WERI-Rb-1 (cell line): ENCODE measurements at regions not wholly inside any gene's neighbourhood (a gene's known extent, or its start where the extent isn't known, plus 50 kb on each side); places are given as distances from the start of the nearest gene placed in this dataset.

Source experiments
- DNase-seq: peaks from one replicate; pipeline ENCODE4 v3.0.0-alpha.2; 2020
- H3K27ac ChIP-seq: fragments of 250-450 bp; sonication (Bioruptor Pico); 2 replicates; pipeline ENCODE4 v1.5.1; 2020; ENCODE audit warnings: mild to moderate bottlenecking, moderate library complexity
- H3K27me3 ChIP-seq: fragments of 250-450 bp; sonication (Bioruptor Pico); 2 replicates; pipeline ENCODE4 v1.5.1; 2021; ENCODE audit warnings: mild to moderate bottlenecking, low read depth, moderate library complexity; ENCODE audit not compliant: insufficient read depth, severe bottlenecking
- H3K36me3 ChIP-seq: fragments of 250-450 bp; sonication (Bioruptor Pico); 2 replicates; pipeline ENCODE4 v1.5.1; 2020; ENCODE audit warnings: mild to moderate bottlenecking, moderate library complexity
- H3K4me3 ChIP-seq: 2 replicates; pipeline ENCODE4 v1.5.1; 2011; ENCODE audit warnings: low read depth, mild to moderate bottlenecking, control low read depth, low read length
- H3K9me3 ChIP-seq: fragments of 250-450 bp; sonication (Bioruptor Pico); 2 replicates; pipeline ENCODE4 v1.5.1; 2021; ENCODE audit warnings: mild to moderate bottlenecking, moderate library complexity; ENCODE audit not compliant: severe bottlenecking
- TF ChIP-seq, protein P1 (sequence below): IDR thresholded peaks from 2 replicates; pipeline ENCODE4 v1.5.1; 2011; ENCODE audit warnings: low read depth, mild to moderate bottlenecking, control low read depth, inconsistent platforms, low read length

DNA sequence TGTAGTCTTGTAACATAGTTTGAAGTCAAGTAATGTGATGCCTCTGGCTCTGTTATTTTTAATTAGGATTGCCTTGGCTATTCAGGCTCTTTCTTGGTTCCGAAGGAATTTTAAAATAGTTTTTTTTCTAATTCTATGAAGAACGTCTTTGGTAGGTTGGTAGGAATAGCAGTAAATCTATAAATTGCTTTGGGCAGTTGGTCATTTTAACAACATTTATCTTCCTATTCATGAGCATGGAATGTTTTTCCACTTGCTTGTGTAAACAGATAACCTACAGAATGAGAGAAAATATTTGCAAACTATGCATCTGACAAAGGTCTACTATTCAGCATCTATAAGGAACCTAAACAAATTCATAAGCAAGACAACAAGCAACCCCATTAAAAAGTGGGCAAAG, 173.2 kb upstream of the TRPC7 start:
- Histone ChIP-seq H3K36me3 (no peaks in the 10 kb centered on the region), H3K27ac (no peak overlapping the region), H3K4me3 (no peak overlapping the region), H3K27me3 (no peaks in the 10 kb centered on the region), H3K9me3 (no peaks in the 10 kb centered on the region)
- TF ChIP-seq, protein P1, sequence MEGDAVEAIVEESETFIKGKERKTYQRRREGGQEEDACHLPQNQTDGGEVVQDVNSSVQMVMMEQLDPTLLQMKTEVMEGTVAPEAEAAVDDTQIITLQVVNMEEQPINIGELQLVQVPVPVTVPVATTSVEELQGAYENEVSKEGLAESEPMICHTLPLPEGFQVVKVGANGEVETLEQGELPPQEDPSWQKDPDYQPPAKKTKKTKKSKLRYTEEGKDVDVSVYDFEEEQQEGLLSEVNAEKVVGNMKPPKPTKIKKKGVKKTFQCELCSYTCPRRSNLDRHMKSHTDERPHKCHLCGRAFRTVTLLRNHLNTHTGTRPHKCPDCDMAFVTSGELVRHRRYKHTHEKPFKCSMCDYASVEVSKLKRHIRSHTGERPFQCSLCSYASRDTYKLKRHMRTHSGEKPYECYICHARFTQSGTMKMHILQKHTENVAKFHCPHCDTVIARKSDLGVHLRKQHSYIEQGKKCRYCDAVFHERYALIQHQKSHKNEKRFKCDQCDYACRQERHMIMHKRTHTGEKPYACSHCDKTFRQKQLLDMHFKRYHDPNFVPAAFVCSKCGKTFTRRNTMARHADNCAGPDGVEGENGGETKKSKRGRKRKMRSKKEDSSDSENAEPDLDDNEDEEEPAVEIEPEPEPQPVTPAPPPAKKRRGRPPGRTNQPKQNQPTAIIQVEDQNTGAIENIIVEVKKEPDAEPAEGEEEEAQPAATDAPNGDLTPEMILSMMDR = no peak
- DNase-seq = no peak

DNA sequence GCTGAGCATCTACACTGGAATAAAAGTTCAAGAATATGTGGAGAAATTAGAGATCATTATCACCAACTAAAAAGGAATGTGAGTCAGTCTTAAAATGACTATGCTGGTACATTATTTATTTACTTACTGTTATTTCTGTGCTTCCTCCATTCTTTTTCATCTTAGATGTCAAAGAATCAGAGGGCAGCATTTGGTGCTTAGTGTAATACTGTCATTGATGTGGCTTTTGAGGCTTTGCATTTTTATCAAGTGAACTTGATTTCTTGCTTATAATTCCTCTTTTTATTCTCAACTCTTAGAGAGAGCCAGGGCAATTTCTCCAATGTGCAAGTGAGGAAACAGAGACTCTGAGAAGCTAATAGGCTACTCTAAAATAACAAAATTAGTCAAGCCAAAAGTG, 163.7 kb upstream of the TRPC7 start:
- no peak for DNase-seq
- H3K4me3 ChIP-seq = no peak overlapping the region
- no peaks in the 10 kb centered on the region for H3K27me3 ChIP-seq
- H3K27ac ChIP-seq = no peak overlapping the region
- H3K9me3 ChIP-seq = no peaks in the 10 kb centered on the region
- no peaks in the 10 kb centered on the region for H3K36me3 ChIP-seq
- TF ChIP-seq, protein P1 = no peak

GRCh38 chr5:136528481-136529030, 163.2 kb upstream of the TRPC7 start:
- H3K27ac ChIP-seq = no peak overlapping the region
- no peak overlapping the region for H3K4me3 ChIP-seq
- H3K36me3 ChIP-seq = no peaks in the 10 kb centered on the region
- no peak for DNase-seq
- H3K27me3 ChIP-seq = no peaks in the 10 kb centered on the region
- TF ChIP-seq, protein P1 = no peak
- H3K9me3 ChIP-seq = no peaks in the 10 kb centered on the region

DNA sequence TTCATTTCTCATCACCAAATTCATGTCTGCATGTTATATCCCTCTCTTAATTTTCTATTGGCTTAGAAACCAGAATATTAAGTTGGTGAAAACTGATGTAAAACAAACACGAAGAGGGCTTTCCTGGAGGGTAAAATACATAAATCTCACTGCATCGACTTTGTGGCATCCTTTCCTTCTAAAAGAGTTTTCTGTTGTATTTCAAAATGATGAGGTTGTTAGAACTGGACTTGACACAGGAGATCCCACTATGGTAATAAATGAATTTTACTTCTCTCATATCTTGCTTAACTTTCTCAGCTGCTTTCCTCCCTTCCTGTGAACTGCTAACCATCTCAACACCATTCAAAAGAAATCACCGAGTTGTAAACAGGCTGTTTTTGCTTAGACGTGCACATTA, 162.0 kb upstream of the TRPC7 start:
- DNase-seq = no peak
- H3K27ac ChIP-seq = no peak overlapping the region
- H3K27me3 ChIP-seq = no peaks in the 10 kb centered on the region
- TF ChIP-seq, protein P1 = no peak
- no peaks in the 10 kb centered on the region for H3K36me3 ChIP-seq
- no peaks in the 10 kb centered on the region for H3K9me3 ChIP-seq
- H3K4me3 ChIP-seq = no peak overlapping the region

- no peaks in the 10 kb centered on the region for H3K9me3 ChIP-seq
- TF ChIP-seq, protein P1 = no peak
Observed at GRCh38 chr5:136526791-136527190, 161.4 kb upstream of the TRPC7 start.

DNA sequence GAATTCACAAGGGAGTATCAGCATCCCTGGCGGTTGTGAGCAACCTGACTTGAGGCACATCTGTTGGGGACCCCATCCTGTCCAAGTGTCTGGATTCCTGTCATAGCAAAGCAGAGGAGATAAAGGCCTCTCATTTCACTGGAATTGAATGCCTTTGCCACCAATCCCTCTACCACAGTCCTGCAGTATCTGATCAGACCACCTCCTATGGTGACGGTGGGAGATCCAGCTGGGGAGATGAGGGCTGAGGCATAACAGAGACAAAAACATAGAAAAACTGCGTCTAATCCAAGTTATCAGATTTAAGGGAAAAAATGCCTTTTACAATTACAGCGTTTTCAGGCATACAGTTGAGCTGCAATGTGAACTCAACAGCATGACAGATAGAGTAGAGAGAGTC, 160.7 kb upstream of the TRPC7 start:
- no peak overlapping the region for H3K4me3 ChIP-seq
- H3K27ac ChIP-seq = no peak overlapping the region
- TF ChIP-seq, protein P1 = no peak
- H3K36me3 ChIP-seq = no peaks in the 10 kb centered on the region
- H3K27me3 ChIP-seq = no peaks in the 10 kb centered on the region
- no peaks in the 10 kb centered on the region for H3K9me3 ChIP-seq
- DNase-seq = no peak

More at GRCh38 chr5:136526791-136527190, 161.4 kb upstream of the TRPC7 start:
- DNase-seq = no peak
- H3K27ac ChIP-seq = no peak overlapping the region
- H3K36me3 ChIP-seq = no peaks in the 10 kb centered on the region
- H3K27me3 ChIP-seq = no peaks in the 10 kb centered on the region
- H3K4me3 ChIP-seq = no peak overlapping the region
